GM04504 (cell line): ENCODE measurements at regions not wholly inside any gene's neighbourhood (a gene's known extent, or its start where the extent isn't known, plus 50 kb on each side); places are given as distances from the start of the nearest gene placed in this dataset.
"Not testable (repeated sequence)": the region's sequence is repeated elsewhere in the genome, so short reads cannot be mapped to it uniquely, and the experiment has no call there.

Experiments used
- DNase-seq: peaks from one replicate; pipeline ENCODE4 v3.0.0-alpha.2; 2012; ENCODE audit warnings: low read depth

DNA sequence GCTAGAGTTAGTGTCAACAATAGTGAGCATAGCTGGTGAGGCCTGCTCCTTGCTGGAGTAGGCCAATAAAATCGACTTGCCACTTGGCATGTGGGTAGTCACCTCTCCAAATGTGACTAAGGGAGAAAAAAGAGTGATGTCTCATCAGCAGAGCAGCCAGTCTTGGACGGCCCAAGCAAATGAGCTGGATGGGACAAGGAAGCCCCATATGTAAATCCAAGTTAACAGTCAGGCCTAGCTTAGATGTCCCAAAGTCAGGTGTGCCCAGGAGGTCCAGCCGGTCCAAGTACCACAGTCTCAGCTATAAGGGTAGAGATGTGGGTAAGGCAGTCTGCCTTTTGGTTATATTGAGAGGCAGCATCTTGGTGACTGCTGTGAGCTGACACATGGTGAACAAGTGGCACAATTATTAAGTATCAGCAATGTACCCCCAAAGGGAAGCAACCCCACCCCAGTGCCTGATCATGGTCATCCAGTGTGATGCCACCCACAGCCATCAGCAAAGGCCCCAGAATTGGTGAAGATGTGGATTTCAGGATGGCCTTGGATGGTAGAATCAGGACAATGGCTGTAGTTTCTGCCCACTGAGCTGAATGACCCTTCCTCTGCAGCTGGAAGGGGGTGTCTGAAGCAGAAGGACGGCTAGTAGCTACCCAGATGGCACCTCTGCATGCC, 83.4 kb downstream of the TNFRSF13B start:
- no peak for DNase-seq

DNA sequence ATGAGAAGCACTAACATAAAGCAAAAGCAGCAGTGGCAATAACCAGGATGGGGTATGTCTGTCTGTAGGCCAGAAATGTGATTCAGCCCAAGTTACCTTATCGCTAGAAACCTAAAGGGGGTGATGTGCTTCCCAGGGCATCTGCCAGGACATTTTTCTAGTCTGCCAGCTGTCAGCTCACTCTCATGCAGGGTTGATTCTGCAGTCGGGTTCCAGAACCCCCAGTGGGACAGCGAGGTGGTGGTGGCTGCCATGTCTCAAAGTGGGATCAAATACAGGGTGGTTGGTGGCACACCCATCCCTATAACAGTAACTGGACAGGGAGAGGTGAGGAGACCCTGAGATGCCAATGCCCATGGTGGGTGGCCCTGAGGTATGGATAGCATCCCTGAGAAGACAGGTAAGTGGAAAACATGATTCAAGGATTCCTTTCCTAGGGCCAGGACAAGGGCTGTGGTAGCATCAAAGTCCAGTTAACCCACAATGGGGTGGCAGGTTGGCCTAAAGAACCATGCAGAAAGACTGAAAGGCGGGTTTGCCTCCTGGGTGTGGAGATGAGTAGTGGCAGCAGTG, 84.3 kb downstream of the TNFRSF13B start:
- DNase-seq: no peak

DNA sequence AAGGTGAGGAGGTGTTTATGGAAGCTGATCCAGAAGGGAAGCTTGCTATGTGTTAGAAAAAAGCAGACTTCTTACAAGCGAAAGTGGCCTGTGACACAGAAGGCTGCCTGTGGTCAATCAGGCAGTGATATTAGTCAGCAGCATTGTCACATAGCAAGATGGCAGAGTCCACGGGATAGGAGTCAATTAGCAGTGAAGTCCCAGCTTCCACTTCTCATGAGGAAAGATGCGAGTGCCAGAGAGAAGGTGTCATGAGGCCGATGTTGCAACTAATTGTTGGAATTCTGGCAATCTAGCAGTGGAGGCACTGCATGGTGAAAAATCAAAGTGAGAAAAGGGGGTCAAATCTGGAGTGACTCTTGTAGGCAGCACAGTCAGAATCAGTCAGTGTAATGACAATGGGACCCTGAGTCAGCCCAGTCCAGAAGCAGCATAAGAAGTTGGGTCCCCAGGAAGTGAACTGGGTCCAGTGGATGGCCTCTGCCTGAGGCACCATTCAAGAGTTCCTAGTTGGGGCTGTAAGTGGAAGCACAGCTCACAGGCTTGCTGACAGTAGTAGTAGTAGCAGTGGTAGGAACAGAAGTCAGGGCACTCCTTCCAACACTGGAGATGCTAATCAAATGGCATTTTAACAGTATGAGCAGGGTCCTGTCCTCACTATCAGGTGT, 85.1 kb downstream of the TNFRSF13B start:
- no peak for DNase-seq

DNA sequence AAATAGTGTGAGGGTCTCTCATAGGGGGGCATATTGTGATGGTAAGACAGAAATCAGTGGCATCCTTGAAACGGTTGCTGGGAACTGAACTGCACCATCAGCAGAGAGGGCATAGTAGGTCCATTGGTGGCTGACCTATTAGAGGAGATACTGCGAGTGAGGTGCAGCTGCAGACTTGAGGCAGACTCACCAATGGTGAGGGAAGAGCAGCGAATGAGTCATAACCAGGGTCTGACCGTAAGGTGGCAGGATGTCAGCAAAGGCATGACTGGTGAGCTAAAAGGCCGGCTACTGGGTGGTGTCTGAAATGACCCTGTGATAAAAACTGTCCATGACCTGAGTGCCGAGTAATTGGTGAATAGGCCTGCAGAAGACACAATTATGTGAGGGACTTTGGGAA, 86.7 kb downstream of the TNFRSF13B start:
- DNase-seq: not testable (repeated sequence)

DNA sequence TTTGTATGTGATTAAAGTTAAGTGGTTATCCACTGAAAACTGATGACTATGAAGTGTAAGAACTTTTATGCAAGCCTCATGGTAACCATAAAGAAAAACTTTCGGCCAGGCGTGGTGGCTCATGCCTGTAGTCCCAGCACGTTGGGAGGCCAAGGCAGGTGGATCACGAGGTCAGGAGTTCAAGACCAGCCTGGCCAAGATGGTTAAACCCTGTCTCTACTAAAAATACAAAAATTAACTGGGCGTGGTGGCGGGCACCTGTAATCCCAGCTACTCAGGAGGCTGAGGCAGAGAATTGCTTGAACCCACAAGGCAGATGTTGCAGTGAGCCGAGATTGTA, 89.0 kb downstream of the TNFRSF13B start:
- DNase-seq: not testable (repeated sequence)

DNA sequence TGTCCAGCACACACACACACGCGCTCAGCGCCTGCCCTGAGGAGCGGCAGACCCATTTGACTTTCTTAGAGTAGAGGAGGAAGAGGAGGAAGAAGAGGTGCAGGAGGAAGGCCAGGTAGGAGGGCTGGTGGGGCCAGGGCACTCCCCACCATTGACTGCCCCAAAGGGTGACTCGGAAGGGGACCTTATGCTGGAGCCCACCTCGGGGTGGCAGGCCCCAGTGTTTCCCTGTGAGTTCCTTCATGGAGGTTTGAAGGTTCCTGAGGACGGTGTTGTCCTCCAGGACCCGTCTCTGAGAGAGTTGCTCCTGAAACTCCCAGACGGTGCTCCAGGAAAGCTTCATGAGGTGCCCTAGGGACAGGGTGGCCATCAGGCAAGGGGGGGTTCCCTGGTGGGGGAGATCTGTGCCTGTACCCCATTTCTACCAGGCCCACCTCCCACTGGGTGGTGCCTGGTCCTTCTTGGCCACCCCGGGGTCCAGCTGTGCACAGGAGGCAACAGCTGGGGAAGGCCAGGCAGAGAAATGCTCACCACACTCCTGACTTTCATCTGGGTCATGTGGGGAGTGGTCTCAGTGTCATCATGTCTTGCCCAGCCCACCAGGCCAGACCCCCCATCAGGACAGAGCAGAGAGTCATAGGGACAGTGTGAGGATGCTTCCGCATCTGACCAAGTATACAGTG, 89.5 kb downstream of the TNFRSF13B start:
- DNase-seq: no peak

DNA sequence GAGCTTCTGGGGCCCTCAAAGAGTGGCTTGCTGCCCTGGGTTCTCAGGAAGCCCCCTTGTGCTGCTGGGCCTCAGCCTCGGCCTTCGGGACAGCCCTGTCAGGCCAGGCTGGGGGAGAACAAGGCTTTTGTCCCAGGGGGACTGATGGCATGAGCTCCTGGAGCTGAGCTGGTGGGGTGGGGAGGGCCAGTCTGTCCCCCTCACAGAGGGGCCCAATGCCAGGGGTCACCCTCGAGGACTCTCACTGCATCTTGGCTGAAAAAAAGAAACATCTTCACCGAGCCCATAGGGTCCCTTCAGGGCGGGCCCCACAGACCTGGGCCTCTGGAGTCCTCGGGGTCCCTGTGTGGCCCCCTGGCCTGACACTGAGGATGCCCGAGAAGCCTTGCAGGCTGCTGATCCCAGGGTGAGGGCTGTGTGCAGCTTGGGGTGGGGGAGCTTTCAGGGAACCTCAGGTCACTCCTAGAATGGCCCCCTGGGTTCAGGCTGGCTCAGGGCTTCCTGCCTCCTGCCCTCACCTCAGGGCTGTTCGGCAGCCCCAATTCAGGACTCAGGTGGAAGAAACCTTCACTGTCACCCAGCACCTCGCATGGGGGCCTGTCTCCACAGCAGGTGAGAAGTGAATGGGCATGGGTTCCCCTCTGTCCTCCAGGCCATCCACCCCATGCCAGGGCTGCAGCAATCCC, 90.5 kb downstream of the TNFRSF13B start:
- no peak for DNase-seq

DNA sequence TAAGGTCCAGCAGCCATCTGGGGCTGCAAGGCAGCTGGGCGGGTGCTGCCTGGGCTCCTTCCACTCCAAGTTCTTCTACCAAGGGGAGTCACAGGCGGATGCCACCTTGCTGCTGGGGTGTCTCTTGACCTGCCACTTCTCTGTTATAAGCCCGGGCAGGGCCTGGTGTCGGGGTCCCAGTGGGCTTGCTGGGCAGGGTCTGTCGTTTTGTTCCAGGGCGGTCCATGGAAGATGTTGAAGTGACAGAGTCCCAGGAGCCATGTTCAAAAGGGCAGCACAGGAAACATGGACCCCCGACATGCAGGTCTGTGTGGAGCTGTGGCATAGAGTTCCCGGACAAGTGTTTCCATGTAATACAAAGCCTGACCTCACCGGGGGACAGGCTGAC, 91.1 kb downstream of the TNFRSF13B start:
- DNase-seq: no peak

DNA sequence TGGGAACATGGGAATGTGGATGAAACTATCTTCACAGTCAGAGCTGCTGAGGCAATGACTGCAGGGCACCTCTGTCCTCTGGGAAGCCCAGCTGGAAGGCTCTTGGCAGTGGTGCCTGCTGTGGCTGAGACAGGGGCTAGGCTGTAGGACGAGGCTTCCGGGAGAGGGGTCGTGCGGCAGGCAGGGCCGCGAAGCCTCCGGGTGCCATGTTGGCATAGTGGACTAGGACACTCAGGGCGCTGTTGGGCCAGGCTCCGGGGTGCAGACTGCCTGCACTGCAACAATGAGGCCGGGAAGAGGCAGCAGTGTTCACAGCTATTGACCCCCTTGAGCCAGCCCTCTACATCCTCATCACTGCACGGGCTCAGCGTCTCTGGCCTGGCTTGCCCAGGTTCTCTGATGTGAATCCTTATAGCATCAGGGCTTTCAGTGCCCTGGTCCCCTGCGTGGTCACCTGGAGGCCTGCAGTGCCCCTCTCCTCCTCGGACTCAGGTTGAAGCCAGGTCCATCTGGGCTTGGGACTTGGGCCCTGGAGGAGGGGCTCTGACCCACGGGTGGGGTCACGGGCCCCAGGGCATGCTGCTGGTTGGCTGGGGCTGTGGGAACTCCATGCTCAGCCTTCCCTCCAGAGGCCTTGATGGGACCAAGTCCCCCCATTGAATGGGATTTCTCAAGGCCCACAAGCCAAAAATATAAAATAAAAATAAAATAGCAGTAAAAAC, 91.6 kb downstream of the TNFRSF13B start:
- no peak for DNase-seq

DNA sequence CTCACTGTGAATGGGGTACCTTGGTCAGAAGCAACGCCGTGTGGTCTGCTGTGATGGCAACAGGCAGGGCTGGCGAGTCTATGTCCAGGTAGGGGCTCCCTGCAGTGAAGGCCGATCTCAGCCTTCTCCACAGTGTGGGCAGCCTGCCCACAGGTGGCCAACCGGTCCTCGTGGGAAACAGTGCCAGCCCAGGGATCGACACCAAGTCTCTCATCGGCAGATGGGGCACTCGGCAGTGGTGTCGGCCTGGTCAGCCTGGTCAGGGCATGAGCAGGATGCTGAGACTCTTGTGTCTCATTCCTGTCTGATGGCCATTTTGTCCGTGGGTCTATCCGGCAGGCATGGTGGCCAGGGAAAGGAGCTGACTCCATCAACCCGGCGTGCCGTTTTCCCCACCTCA, 92.2 kb downstream of the TNFRSF13B start:
- DNase-seq: no peak

DNA sequence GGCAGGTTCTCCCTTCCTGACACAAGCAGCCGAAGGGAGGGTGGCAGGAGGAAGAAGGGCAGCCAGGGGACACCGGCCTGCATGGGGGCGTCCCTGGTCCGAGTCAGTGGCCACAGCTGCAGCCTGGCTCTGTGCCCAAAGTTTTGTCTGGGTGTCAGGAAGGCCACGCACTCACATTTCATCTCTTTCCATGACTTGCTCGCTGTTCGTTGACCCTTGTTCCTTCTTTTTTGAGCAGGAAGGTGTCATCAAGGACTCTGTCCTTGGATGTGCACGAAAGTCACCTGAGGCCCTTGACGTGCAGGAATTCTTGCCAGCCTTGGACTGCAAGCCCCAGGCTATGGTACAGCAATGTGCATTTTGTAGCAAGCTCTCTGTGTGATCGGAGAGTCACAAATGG, 93.3 kb downstream of the TNFRSF13B start:
- DNase-seq: no peak

DNA sequence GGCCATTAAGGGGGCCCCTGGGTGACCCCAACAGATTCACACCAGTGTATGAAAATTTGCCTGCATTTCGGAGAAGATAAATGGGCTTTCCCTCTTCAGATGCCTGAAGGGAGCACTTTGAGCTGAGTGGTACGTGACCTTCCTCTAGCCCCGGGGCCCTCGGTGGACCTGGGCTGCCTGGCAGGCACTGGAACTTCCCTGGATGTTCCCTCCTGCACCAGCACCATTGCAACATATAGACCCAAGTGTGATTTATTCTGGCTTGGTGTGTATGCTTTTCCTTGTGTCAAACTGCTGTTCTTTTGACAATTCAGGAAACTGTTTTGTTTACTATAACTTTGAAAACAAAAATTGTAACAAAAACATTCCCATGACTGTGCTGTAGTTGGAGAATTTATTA, 93.8 kb downstream of the TNFRSF13B start:
- no peak for DNase-seq

DNA sequence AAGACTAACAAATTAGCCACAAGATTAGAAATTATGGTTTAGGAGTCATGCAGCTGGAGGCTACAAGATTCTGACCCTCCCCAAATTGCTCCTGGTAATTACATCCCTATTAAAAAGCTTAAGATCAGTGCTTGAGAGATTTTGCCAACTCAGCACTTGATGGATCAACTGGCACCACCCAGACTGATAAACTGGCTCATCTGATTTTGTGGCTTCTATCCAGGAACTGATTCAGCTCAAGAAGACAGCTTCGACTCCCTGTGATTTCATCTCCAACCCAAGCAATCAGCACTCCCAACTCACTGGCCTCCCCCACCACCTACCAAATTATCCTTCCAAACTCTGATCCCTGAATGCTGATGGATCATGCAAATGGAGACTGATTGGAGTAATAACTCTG, 94.8 kb downstream of the TNFRSF13B start:
- DNase-seq: no peak

DNA sequence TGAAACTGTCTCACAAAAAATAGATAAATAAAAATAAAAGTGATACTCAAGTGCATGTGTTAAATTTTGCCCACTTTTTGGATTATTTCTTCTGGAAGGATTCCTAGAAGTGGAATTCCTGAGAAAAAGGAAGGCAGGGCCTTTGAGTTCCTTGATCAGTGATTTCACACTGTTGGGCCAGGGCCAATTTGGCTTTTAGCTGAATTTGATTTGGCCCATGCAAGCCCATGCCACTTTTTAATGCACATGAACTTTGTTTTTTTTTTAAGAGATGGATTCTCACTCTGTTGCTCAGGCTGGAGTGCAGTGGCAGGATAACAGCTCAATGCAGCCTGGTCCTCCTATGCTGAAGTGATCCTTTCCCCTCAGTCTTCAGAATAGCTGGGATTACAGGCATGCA, 96.3 kb downstream of the TNFRSF13B start:
- DNase-seq: no peak

DNA sequence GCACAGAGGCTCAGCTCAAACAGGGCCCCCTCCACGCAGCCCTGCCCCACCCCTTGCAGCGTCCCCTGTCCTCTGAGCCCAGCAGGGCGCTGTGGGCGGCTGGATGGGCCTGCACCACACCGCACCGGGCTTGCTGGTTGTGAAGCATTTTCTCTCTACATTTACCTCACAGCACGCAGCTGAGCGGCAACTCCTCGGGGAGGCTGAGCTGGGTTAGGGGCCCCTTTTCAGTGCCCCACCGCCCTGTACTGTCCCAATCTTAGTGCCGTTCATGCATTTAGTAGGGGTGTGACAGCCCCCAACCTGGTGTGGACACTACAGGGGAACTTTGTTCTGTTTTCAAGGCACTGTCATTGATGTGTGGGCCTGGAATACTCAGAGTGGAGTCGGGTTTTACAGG, 97.7 kb downstream of the TNFRSF13B start:
- DNase-seq: not testable (repeated sequence)

DNA sequence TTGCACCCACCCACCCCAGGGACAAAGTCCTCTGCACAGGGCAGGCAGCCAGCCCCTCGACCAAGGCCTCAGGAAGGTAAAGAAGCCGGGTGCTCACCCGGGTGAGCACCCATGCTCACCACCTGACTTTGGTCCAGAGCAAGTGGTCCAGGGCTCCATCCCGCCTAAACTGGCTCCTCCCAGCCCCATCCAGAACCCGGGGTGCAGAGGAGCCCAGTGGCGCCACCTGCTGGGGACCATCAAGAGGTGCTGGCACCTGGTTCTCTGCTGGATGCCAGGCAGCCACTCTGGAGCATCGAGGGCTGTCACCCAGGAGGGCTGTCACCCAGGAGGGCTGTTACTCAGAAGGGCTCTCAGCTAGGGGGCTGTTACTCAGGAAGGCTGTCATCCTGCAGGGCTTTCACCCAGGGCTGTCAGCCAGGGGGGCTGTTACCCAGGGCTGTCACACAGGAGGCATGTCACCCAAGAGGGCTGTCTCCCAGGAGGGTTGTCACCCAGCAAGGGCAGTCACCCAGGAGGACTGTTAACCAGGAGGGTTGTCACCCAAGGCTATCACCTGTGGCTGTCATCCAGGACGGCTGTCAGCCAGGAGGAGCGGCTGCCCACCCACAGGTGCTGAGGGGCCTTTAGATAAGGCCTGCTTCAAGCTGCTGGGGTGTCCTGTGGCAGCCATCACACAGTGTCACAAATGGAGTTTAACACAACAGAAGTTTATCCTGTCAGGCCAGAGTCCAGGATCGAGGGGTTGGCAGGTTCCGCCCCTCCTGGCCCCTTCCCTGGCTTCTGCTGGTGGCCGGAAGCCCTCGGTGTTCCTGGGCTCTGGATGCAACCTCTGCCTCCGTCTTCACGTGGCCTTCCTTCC, 98.5 kb downstream of the TNFRSF13B start:
- no peak for DNase-seq

DNA sequence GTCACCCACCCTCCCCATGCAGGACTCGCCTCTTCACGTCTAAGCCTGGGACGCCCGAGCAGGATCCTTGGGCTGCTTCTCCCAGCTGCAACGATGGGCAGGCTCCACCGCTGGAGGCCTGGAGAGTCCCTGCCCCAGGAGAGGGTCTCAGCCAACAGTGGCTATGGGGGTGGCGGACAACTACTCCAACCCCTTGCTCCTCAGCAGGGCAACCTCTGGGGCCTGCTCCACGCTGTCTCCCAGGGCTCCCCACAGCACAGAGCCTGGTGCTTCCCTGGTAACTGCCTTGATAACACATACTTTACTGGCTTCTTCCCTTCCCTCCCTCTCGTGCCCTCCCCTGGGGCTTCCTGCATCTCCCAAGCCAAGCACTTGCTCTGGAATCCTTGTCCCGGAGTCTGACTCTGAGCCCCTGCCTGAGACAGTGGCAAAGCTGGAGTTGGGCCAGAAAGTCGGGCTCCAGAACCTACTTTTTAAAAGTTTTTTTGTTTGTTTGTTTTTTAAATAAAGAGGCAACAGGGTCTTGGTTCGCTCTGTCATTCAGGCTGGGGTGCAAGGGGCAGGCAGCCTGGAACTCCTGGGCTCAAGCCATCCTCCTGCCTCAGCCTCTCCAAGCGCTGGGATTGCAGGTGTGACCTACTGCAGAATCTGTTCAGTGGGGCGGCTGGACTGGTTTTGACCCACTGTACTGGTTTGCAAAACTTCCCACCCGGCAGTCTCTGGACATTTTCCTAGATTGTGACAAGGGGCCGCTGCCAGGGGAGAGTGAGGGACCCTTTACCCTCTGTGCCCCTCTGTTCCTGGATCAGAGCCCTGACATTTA, 99.4 kb downstream of the TNFRSF13B start:
- no peak for DNase-seq

DNA sequence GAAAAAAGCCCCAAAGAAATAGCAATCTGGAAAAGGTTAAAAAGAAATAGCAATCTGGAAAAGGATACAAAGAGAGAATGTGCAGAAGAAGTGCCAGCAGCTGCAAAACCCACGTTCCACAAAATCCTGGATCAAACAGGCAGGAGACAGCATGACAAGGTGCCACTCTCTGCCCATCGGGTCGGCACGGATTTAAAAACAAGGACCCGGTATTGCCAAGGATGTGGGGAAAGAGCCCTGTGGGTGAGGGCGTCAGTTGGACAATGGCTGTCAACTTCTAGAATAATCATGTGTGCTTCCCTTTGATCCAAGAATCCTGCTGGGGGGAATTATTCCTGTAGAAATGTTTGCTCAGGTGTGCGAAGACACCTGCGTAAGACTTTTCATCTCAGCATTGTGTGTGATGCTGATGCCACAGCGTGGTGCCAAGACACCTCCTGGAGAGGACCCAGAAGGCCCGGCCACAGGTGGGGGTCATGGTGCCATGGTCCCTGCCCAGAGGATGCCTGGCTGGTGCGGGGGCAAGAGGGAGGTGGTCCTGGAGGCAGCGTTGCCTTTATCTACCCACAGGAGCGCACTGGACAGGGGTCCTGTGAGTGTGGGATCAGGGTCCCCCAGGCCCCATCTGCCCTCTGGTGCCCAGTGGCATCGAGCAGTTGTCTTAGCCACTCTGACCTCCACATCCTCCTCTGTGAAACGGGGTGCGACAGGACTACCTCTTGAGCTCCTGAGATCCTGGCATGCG, 100.3 kb downstream of the TNFRSF13B start:
- not testable (repeated sequence) for DNase-seq
